ENCODE measurements at regions not wholly inside any gene's neighbourhood (a gene's known extent, or its start where the extent isn't known, plus 50 kb on each side); places are given as distances from the start of the nearest gene placed in this dataset.

DNA sequence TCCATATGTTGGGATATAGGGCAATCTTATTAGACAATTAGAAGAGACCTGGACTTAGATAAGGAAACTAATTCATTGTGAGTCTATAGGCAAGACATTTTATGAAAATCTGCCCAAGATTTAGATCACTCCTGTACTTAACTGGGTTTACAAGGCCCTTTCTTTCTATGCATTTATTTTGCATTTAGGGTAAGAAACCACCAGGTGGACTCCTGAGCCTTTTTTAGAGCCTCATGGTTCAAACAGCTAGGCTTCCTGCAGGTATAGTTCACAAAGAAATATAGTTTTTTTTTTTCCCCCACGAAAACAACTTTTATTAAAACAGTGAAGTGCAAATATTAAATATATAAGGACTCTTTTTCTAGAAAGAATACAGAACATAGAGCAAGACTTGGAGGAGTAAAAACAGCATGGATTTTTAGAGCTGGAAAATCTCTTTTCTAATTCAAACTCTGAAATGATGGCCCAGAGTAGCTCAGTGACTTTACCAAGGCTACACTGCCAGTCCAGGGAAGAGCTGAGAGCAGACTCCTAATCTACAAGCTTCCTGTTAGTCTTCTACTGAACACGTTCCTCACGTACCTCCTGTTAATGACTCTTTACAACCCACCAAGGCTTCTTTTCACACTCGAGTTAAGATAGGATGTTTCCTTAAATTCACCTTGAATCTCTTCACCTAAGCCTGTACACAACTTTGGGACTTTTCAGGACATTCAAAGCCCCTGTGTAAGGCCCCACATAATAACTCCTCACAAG lies 400.9 kb upstream of the ATP11B start:
- no peak for TF ChIP-seq CTCF (IDR thresholded peaks at IDR 0.05; ENCODE audit: insufficient read depth, low read length)
- TF ChIP-seq, protein P1, sequence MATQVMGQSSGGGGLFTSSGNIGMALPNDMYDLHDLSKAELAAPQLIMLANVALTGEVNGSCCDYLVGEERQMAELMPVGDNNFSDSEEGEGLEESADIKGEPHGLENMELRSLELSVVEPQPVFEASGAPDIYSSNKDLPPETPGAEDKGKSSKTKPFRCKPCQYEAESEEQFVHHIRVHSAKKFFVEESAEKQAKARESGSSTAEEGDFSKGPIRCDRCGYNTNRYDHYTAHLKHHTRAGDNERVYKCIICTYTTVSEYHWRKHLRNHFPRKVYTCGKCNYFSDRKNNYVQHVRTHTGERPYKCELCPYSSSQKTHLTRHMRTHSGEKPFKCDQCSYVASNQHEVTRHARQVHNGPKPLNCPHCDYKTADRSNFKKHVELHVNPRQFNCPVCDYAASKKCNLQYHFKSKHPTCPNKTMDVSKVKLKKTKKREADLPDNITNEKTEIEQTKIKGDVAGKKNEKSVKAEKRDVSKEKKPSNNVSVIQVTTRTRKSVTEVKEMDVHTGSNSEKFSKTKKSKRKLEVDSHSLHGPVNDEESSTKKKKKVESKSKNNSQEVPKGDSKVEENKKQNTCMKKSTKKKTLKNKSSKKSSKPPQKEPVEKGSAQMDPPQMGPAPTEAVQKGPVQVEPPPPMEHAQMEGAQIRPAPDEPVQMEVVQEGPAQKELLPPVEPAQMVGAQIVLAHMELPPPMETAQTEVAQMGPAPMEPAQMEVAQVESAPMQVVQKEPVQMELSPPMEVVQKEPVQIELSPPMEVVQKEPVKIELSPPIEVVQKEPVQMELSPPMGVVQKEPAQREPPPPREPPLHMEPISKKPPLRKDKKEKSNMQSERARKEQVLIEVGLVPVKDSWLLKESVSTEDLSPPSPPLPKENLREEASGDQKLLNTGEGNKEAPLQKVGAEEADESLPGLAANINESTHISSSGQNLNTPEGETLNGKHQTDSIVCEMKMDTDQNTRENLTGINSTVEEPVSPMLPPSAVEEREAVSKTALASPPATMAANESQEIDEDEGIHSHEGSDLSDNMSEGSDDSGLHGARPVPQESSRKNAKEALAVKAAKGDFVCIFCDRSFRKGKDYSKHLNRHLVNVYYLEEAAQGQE (IDR thresholded peaks at IDR 0.05; ENCODE audit: insufficient replicate concordance, low read depth), result no peak

Data from HL-60 (cell line).